AG04450 (cell line): ENCODE measurements at regions not wholly inside any gene's neighbourhood (a gene's known extent, or its start where the extent isn't known, plus 50 kb on each side); places are given as distances from the start of the nearest gene placed in this dataset.

Source experiments
- CTCF ChIA-PET: fragments of 300-600, 350-600 bp; formaldehyde crosslinking; extraction: SDS; loops from one replicate; lab custom pipeline; 2022; ENCODE audit warnings: antibody characterized with exemption, inconsistent platforms; lab: Charles Lee
- POLR2A ChIA-PET: fragments of 350-600 bp; formaldehyde crosslinking; extraction: SDS; loops from one replicate; lab custom pipeline; 2021; ENCODE audit warnings: antibody characterized with exemption, inconsistent platforms; lab: Yijun Ruan, JAX
- DNase-seq: peaks from one replicate; pipeline ENCODE4 v3.0.0-alpha.2; 2011; ENCODE audit warnings: low read depth, low spot score
- H3K27ac ChIP-seq: one replicate; pipeline ENCODE4 v1.5.1; 2012; ENCODE audit warnings: low read depth, low read length, control low read depth
- H3K27me3 ChIP-seq: one replicate; pipeline ENCODE4 v1.6.0; 2012; ENCODE audit warnings: low read length; ENCODE audit not compliant: control insufficient read depth, insufficient read depth
- H3K4me3 ChIP-seq: 2 replicates; pipeline ENCODE4 v1.5.1; 2011; ENCODE audit warnings: mild to moderate bottlenecking, low read depth, low read length, control low read depth
- H3K9me3 ChIP-seq: 2 replicates; pipeline ENCODE4 v1.5.1; 2012; ENCODE audit warnings: low read length; ENCODE audit not compliant: control insufficient read depth, insufficient read depth
- CTCF ChIP-seq: IDR thresholded peaks from 2 replicates; pipeline ENCODE4 v1.5.1; 2011; ENCODE audit warnings: low read depth, low read length, control low read depth, inconsistent platforms

DNA sequence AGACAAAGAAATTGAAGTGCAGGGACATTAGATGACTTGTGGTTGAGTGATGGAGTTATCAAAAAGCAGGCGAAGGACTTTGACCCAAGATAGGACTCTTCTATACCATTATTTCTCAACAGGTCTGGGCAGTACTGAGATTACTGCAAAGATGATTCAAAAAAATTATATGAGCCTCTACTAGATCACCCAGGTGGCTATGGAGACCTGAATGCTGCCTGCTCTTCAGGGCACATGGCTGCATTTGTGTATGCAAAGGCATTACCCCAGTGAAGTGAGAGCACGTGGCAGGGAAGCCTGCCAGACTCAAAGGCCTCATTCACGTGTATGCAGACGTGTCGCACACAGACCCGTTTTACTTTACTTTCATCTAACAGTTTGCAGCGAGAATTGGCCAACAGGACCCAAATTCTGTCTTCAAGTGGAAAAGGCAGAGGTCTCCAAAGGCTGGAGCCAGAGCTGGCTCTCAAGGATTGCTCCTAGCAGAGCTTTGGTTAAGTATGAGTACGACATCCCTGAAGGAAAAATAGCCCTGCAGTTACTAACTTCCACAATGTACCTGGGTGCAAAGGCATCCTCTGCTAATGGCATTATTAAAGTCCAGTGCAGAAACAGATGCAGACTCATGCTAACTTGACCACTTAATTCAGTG, 113.8 kb upstream of the ARMC2 start:
- Histone ChIP-seq H3K4me3 (no peak overlapping the region), H3K27ac (no peak overlapping the region), H3K9me3 (no peaks in the 10 kb centered on the region), H3K27me3 (no peaks in the 10 kb centered on the region)
- ChIA-PET CTCF (no interaction called here), POLR2A (no interaction called here)
- no peak for TF ChIP-seq CTCF
- DNase-seq, result no peak

DNA sequence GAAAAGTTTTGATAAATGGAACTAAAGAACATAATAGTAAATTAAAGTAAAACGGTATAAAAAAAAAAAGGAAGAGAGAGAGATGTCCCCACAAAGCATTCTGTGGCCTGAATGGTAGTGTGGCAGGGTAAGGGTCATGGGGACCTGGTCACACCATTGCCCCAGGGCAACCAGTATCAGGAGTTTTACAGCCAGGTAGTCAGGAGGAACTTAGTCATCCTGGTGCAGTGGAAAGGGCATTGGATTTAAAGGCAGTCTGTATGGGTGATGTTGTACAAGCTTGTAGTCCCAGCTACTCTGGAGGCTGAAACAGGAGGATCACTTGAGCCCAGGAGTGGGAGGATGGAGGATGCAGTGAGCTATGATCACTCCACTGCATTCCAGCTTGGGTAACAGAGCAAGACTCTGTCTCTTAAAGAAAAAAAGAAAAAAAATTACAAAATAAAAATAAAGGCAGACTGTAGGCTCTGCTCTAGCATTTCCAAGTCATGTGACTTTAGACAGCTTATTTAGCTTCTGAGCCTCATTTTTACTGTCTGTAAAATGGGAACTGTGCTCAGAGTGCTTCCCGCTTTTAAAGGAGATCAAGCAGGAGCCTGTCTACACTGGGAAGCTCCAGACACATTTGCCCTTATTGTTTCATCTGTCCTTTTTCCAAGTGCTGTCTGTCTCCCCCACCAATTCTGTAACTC, 112.8 kb upstream of the ARMC2 start:
- Histone ChIP-seq H3K9me3 (no peaks in the 10 kb centered on the region), H3K27ac (no peak overlapping the region), H3K27me3 (no peaks in the 10 kb centered on the region), H3K4me3 (no peak overlapping the region)
- no peak for TF ChIP-seq CTCF
- ChIA-PET CTCF (no interaction called here), POLR2A (no interaction called here)
- no peak for DNase-seq

GRCh38 chr6:108736002-108736361, 112.2 kb upstream of the ARMC2 start:
- CTCF ChIA-PET, result no interaction called here
- no peak overlapping the region for H3K27ac ChIP-seq

DNA sequence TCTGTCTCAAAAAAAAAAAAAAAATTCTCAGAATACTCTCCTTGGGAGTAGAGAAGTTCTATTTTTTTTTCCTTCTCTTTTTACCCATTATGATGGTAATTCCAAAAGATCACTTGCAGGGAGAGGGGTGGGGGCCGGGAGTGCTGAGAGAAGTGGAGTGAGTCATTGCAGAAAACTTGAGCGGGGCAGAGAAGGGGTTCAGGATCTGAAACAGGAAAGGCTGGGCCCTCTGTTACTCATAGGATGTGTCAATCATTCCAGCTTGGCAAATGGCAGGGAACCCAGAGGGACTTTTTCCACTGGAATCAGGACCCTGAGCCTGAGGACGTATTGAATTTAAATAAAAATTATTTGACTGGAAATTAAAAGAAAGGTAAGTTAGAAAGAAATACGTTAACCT, 111.4 kb upstream of the ARMC2 start:
- ChIA-PET POLR2A (interaction anchor here (0.7 kb wide), 2 partner anchors 27 to 85 kb away, joined by 4 read pairs; no protein-coding TSS in a partner anchor), CTCF (no interaction called here)
- Histone ChIP-seq H3K27me3 (no peaks in the 10 kb centered on the region), H3K27ac (no peak overlapping the region), H3K9me3 (no peaks in the 10 kb centered on the region), H3K4me3 (no peak overlapping the region)
- peak; percentile 50 for DNase-seq
- TF ChIP-seq CTCF, result no peak

More at GRCh38 chr6:108736002-108736361, 112.2 kb upstream of the ARMC2 start:
- H3K4me3 ChIP-seq, result no peak overlapping the region
- no peaks in the 10 kb centered on the region for H3K9me3 ChIP-seq
- no peak for DNase-seq
- POLR2A ChIA-PET, result interaction anchor here (0.7 kb wide), 2 partner anchors 26 to 84 kb away, joined by 4 read pairs; no protein-coding TSS in a partner anchor
- no peaks in the 10 kb centered on the region for H3K27me3 ChIP-seq
- TF ChIP-seq CTCF, result no peak
